ENCODE measurements at regions not wholly inside any gene's neighbourhood (a gene's known extent, or its start where the extent isn't known, plus 50 kb on each side); places are given as distances from the start of the nearest gene placed in this dataset.

- Histone ChIP-seq H3K4me1 (no peaks in the 10 kb centered on the region), H3K27ac (no peak overlapping the region), H3K4me3 (no peak overlapping the region), H3K9me3 (no peaks in the 10 kb centered on the region), H3K36me3 (no peaks in the 10 kb centered on the region), H3K27me3 (ENCODE audit: low read depth) (peaks cover 30% of the 10 kb centered on the region)
- no peak for ATAC-seq
- intact Hi-C loops (cut with DNase I), result no loop called here
- no peak for DNase-seq
- TF ChIP-seq CTCF (IDR thresholded peaks at IDR 0.05), result no peak
Measured at GRCh38 chr12:112574896-112575558, 156.3 kb downstream of the PTPN11 start.

- H3K27ac ChIP-seq, result no peak overlapping the region
- H3K27me3 ChIP-seq (ENCODE audit: low read depth), result peaks cover 30% of the 10 kb centered on the region
- no peaks in the 10 kb centered on the region for H3K4me1 ChIP-seq
- TF ChIP-seq CTCF (IDR thresholded peaks at IDR 0.05), result no peak
- H3K9me3 ChIP-seq, result no peaks in the 10 kb centered on the region
- DNase-seq, result no peak
- no peak for ATAC-seq
- no peak overlapping the region for H3K4me3 ChIP-seq
- no peaks in the 10 kb centered on the region for H3K36me3 ChIP-seq
- intact Hi-C loops (cut with DNase I), result no loop called here
Measured at GRCh38 chr12:112575559-112576067, 156.9 kb downstream of the PTPN11 start.

- intact Hi-C loops (cut with DNase I), result no loop called here
- Histone ChIP-seq H3K27ac (no peak overlapping the region), H3K36me3 (no peaks in the 10 kb centered on the region), H3K4me1 (no peaks in the 10 kb centered on the region), H3K4me3 (no peak overlapping the region), H3K27me3 (ENCODE audit: low read depth) (peaks cover 23% of the 10 kb centered on the region), H3K9me3 (no peaks in the 10 kb centered on the region)
- ATAC-seq (no peak), DNase-seq (no peak)
- no peak for TF ChIP-seq CTCF (IDR thresholded peaks at IDR 0.05)
Measured at GRCh38 chr12:112577473-112578329, 159.0 kb downstream of the PTPN11 start.

GRCh38 chr12:112584266-112584722 is 165.5 kb downstream of the PTPN11 start:
- intact Hi-C loops (cut with DNase I), result no loop called here

More at GRCh38 chr12:112584266-112584722, 165.5 kb downstream of the PTPN11 start:
- no peak for DNase-seq
- no peak for TF ChIP-seq CTCF (IDR thresholded peaks at IDR 0.05)
- ATAC-seq, result peak in 1 of 2 donors; percentile 49
- H3K27me3 ChIP-seq (ENCODE audit: low read depth), result no peaks in the 10 kb centered on the region
- H3K4me3 ChIP-seq, result no peak overlapping the region
- H3K27ac ChIP-seq, result no peak overlapping the region
- H3K36me3 ChIP-seq, result no peaks in the 10 kb centered on the region
- no peaks in the 10 kb centered on the region for H3K4me1 ChIP-seq
- no peaks in the 10 kb centered on the region for H3K9me3 ChIP-seq
